COR-L47 (cell line): ENCODE measurements at regions not wholly inside any gene's neighbourhood (a gene's known extent, or its start where the extent isn't known, plus 50 kb on each side); places are given as distances from the start of the nearest gene placed in this dataset.
"Not testable (repeated sequence)": the region's sequence is repeated elsewhere in the genome, so short reads cannot be mapped to it uniquely, and the experiment has no call there.

ENCODE experiments used
- DNase-seq: peaks from one replicate; lab custom pipeline; 2025; lab: John Stamatoyannopoulos, UW

DNA sequence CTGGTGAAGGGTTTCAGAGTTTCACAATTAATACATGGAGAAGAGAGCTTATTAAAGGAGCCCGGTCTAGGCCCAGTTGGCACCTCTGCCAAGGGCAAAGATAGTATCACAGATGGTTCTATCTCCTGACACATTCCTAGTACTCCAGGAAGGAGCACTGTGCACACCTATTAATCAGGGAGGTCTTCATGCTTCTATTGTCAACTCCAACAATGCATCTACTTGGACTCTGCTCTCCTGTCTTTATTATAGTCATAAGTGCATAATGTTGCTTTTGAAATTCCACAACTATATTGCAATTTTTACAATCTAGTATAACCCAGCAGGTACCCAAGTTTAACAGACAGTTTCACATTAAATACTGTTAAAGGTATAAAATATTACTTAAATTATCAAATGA, 174.5 kb upstream of the TSC22D1 start:
- no peak for DNase-seq

DNA sequence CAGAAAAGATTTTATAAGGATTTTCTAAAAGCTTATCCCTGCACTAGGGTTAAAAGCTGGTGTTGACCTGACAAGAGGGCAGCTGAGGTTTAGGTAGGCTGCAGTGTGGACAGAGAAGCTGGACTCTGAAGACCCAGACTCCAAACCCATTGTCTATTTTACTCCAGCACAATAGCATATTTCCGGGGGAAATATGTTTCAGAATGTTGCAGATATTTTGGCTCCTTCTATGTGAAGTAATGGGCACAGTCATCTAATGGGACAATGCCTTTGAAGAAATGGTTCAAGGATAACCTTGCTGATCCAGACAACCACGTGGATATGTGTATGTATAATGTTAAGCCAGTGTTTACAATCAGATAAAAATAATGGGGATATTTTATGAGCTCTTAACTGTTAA, 173.8 kb upstream of the TSC22D1 start:
- no peak for DNase-seq

- DNase-seq, result no peak
Observed at GRCh38 chr13:44748439-44748838, 172.3 kb upstream of the TSC22D1 start.

DNA sequence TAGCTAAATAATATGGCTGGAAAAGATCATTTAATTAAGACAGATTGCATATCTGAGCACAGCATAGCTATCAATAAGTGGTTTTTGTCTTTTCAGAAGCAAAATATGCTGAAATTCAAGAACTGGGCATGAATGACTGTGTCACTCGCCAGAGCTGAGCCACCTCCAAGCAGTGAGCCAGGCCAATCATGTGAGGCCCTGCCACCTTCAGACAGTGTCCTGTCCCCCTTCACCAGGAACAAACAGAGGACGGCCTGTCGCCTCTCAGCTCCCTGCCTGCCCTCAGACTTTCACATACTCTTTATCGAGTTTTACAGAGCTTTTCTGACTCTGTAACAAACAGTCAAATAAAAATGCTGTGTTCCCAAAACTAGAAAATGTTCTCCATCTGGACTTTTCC, 171.0 kb upstream of the TSC22D1 start:
- DNase-seq, result no peak

DNA sequence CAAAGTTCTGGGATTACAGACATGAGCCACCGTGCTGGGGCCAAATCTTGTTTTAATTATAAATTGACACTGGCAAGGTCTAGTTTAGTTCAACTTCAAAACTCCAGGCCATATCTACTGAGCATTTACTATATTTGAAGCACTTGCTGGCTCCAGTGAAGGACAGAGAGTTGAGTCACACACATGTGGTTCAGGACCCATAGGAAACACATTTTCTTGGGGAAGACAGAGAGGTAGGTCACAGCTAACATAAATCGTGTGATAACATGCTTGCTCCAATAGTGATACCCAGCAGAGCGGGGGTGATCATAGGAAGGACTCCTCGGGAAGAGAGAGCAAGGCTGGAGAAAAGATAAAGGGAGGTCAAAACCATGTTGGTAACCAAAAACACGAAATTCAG, 170.6 kb upstream of the TSC22D1 start:
- no peak for DNase-seq

DNA sequence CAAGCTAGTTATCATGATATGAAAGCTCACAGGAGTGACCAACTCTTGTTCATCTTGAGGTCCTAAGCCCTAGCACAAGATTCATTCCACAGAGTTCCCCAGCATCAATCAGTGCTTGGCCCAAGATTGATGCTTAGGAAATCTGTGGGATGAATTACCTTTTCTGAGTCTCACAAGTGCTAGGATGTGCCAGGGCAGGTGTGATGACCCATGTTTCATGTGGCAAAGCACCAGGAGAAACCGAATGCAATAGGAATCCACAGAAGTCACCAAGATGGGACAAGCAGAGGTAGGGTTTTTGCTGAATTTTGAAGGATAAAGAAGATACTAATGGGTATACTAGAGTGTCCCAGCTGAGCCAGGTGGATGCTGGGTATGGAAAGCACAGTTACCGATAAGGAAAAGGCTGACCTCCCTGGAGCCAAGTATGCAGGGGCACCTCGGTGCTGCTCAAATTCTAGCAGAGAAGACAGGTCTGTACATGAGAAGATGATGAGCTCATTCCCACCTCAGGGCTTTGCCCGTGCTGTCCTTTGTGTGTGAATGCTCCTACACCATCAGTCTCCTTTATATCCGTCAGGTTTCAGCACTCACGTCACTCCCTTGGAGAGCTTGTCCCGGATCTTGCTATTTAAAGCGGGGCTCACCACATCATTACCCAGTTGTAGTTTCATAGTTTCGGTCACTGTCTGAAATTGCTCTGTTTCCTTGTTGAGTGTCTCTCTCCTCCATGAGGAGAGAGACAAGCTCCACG, 168.9 kb upstream of the TSC22D1 start:
- no peak for DNase-seq

DNA sequence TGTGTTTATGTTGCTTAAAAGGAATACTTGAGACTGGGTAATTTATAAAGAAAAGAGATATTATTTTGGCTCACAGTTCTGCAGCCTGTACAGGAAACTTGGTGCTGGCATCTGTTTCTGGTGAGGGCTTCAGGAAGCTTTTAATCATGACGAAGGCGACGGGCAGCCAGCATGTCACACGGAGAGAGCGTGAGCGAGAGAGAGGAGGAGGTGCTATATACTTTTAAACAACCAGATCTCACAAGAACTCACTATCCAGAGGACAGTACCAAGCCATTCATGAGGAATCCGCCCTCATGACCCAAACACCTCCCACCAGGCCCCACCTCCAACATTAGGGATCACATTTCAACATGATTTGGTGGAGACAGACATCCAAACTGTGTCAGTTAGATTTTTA, 163.4 kb upstream of the TSC22D1 start:
- DNase-seq, result no peak

- DNase-seq, result no peak
Observed at GRCh38 chr13:44739120-44739519, 163.0 kb upstream of the TSC22D1 start.

DNA sequence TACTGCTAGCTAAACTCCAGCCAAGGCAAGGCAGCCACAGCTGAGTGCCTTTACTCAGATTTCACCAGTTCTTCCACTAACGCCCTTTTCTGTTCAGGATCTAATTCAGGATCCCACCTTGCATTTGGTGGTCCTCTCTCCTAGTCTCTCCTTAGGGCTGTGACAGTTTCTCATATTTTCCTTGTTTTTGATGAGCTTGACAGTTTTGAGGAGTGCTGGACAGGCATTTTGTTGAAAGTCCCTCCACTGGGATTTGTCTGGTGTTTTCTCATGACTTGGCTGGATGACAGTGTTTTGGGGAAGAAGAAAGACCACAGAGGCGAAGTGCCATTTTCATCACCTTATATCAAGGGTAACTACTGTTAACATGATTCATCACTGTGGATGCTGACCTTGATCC, 162.3 kb upstream of the TSC22D1 start:
- DNase-seq, result no peak

DNA sequence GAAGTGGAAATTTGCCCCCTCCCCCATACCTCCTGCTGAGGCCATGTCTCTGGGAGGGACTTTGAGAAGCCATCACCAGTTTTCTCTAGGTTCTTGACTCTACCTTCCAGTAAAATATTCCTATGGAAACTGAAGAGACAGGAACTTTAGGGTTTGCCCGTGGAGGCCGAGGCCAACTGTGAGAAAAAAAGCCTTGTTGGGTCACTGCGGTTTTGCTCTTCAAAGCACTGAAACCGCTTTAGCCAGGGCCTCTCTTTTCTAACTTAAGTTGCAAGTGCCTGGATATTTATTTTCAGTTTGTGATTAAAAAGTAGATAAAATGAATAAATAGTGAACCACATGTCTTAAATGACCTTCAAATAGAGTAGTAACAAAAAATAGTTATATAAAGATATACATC, 159.7 kb upstream of the TSC22D1 start:
- DNase-seq, result no peak

DNA sequence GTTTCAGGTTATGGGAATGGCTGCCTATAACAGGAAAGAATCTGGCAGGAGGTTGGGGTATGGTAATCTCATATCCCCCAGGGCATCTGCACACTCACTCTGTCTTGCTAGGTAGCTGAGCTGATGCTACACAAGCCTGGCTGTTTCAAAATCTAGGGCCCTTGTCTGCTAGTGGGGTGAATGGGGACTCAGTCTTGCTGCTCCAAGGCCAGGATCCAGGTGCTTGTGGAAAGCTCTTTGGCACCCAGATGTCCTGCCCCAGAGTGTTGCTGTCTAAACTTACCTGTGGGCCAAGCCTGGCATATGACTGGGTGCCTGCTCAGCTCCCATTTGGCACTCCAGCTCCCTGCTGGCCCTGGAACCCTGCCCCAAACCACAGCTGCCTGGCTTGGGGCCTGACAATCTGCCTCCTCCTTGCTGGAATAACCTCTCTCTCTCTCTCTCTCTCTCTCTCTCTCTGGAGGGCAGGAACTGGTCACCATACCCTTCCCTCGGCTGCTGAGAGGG, 158.1 kb upstream of the TSC22D1 start:
- DNase-seq, result no peak

GRCh38 chr13:44732503-44733098, 156.5 kb upstream of the TSC22D1 start:
- DNase-seq, result no peak

DNA sequence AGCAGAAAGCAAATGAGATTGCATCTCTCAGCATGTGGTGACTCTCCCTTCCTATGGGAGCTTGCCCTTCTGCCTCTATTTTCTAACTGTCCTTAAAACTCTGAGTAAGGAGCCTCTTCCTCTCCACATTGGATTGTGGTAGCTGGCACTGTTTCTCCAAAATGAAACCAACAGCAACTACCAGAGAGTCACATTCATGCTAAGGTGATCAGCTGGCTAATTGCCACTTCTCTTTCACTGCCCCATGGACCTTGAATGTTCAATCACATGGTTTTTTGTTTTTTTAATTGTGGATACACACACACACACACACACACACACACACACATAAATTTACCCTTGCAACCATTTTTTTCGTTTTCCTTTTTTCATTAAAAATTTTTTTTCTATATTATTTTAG, 154.7 kb upstream of the TSC22D1 start:
- no peak for DNase-seq

DNA sequence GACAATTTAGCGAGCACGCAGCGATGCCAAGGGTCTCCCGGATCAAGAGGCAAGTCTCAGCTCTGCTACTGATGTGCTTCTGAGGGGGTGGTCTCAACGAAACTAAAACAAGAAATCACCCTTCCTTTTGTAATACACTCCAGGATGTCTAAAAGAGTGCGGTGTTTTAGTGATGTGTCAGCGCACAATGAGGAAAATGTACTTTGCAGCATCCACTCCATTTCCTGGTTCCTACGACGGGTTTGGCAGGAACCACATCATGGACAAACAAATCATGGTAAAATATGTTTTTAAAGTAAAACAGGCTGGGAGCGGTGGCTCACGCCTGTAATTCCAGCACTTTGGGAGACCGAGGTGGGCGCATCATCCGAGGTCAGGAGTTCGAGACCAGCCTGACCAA, 154.0 kb upstream of the TSC22D1 start:
- no peak for DNase-seq

GRCh38 chr13:44727591-44727990, 151.5 kb upstream of the TSC22D1 start:
- not testable (repeated sequence) for DNase-seq

DNA sequence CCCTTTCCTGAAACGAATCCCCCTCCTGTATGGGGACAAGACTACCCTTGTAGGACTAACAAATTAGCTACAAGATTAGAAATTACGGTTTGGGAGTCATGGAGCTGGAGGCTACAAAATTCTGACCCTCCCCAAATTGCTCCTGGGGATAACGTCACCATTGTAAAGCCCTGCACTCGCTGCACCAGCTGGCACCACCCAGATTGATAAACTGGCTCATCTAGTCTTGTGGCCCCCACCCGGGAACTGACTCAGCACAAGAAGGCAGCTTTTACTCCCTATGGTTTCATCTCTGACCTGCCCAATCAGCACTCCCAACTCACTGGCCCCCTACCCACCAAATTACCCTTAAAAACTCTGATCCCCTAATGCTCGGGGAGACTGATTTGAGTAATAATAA, 150.6 kb upstream of the TSC22D1 start:
- DNase-seq, result no peak

DNA sequence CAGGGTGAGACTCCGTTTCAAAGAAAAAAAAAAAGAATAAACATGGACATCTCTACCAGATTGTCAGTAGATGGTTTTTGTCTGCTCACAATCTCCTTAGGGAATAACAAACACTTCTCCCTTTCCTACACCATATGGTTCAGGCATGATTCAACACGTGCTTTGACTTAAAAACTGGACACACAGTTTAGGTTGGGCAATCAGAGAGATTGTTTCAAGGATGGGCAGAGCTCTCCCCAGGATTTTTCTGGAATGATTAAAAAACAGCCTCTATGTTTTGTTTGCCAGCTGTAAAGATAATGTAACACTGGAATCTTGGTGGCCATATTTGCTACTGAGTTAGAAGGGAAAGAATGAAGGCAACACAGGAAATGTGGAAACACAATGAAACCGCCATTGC, 150.1 kb upstream of the TSC22D1 start:
- no peak for DNase-seq

DNA sequence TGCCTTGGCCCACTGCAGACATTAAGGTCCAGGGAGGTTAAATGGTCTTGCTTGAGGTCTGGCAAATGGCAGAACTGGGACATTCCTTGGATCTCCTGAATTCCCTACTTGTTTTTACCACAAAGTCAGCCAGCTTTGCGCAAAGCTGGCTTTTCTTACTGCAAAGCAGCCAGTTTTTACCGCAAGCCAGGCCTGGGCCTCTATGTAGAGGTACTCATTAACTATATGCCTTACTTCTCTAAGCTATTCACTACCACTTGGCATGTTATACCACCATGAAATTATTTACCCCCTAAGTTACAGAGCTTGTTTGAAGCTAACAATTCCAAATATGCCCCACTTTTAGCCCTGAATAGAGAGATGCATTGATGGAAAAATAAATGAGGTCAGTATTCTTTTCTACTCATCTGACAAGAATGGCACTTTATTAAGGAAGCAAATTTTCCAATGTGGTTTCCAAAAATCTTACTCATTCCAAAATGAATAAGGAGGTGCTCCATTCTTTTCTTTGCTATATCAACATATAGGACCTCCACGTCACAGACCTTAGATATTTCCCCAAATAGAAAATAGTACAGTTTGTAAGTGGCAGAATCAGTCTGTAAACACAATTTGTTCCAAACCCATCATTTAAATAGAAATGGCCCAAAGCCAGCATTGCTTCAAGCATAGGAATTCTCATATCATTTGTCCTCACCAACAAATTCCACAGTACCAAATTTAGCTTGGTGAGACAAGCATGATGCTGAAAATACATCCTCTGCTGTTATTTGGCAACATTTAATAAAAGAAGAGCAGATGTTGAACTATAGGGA, 143.9 kb upstream of the TSC22D1 start:
- no peak for DNase-seq

- no peak for DNase-seq
Observed at GRCh38 chr13:44718467-44718866, 142.3 kb upstream of the TSC22D1 start.

GRCh38 chr13:44715287-44716230, 139.4 kb upstream of the TSC22D1 start:
- DNase-seq, result no peak

DNA sequence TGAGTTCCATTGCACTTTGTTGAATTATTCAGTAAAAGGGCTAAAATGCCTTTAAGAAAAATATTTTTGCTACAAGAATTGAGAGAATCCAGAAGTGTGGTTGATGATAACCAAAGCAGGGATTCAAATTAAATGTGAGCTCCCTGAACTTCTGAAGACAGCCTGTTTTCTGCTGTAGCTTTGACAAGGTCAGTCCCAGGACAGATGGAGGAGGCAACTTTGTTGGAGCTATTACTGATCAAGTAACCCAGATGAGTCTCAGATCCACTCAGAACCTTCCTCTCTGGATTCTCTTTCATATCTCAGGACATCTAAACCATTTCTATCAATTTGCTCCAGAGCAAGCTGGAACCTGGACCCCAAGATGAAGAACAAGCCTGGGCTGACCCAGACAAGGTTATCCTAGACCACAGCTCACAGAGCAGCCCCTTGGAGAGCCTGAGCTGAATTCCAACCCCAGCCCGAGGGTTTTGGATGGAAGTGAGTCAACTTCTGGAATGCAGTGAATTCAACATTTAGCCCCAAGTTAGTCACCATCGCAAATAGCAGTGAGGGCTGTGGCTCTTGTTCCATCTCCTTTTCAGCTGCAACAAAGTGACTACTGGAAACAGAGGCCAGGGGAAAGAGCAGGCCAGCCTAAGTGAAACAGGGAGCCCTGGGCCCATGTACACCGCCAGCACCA, 137.8 kb upstream of the TSC22D1 start:
- DNase-seq, result no peak
